ENCODE measurements at regions not wholly inside any gene's neighbourhood (a gene's known extent, or its start where the extent isn't known, plus 50 kb on each side); places are given as distances from the start of the nearest gene placed in this dataset.

GRCh38 chr11:93039531-93040240 lies 70.2 kb downstream of the MTNR1B start:
- TF ChIP-seq CTCF (IDR thresholded peaks at IDR 0.05 in 4 of 5, conservative IDR thresholded peaks at IDR 0.05 in 1 of 5) (no peak), POLR2A (IDR thresholded peaks at IDR 0.05) (no peak)
